Panc1 (cell line): ENCODE measurements at regions not wholly inside any gene's neighbourhood (a gene's known extent, or its start where the extent isn't known, plus 50 kb on each side); places are given as distances from the start of the nearest gene placed in this dataset.

Experiments used
- CTCF ChIP-seq: fragments of 450-650 bp; IDR thresholded peaks from 2 replicates; pipeline ENCODE4 v1.5.1; 2017; ENCODE audit warnings: mild to moderate bottlenecking
- POLR2AphosphoS5 ChIP-seq: IDR thresholded peaks from 2 replicates; pipeline ENCODE4 v1.6.1; 2012; ENCODE audit warnings: mild to moderate bottlenecking, low read depth, low read length, moderate library complexity
- REST ChIP-seq, 2 experiments: IDR thresholded peaks; 2 replicates each; pipeline ENCODE4 v1.6.1; 2011 to 2012; ENCODE audit warnings: low read depth in 2 of 2, control low read depth in 1 of 2, low read length in 1 of 2, mild to moderate bottlenecking in 1 of 2, moderate library complexity in 1 of 2; ENCODE audit not compliant: insufficient read depth in 1 of 2
- TCF7L2 ChIP-seq: IDR thresholded peaks from 2 replicates; pipeline ENCODE4 v1.6.1; 2011; ENCODE audit warnings: mild to moderate bottlenecking, low read depth, low read length, inconsistent platforms

GRCh38 chr7:26011039-26011696, 140.8 kb upstream of the NFE2L3 start:
- TF ChIP-seq CTCF (no peak), POLR2AphosphoS5 (no peak), REST (IDR thresholded peaks at IDR 0.05; ENCODE audit: insufficient read depth in 1 of 2, low read depth in 2 of 2, low read length in 1 of 2) (no peak), TCF7L2 (no peak)
